ENCODE measurements at regions not wholly inside any gene's neighbourhood (a gene's known extent, or its start where the extent isn't known, plus 50 kb on each side); places are given as distances from the start of the nearest gene placed in this dataset.

DNA sequence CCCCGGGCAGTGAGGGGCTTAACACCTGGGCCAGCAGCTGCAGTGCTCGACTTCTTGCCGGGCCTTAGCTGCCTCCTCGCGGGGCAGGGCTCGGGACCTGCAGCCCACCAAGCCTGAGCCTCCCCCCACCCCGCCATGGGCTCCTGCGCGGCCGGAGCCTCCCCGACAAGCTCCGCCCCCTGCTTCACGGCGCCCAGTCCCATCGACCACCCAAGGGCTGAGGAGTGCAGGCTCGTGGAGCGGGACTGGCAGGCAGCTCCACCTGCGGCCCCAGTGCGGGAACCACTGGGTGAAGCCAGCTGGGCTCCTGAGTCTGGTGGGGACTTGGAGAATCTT is 67.8 kb upstream of the NR5A2 start:
- TF ChIP-seq, protein P1, sequence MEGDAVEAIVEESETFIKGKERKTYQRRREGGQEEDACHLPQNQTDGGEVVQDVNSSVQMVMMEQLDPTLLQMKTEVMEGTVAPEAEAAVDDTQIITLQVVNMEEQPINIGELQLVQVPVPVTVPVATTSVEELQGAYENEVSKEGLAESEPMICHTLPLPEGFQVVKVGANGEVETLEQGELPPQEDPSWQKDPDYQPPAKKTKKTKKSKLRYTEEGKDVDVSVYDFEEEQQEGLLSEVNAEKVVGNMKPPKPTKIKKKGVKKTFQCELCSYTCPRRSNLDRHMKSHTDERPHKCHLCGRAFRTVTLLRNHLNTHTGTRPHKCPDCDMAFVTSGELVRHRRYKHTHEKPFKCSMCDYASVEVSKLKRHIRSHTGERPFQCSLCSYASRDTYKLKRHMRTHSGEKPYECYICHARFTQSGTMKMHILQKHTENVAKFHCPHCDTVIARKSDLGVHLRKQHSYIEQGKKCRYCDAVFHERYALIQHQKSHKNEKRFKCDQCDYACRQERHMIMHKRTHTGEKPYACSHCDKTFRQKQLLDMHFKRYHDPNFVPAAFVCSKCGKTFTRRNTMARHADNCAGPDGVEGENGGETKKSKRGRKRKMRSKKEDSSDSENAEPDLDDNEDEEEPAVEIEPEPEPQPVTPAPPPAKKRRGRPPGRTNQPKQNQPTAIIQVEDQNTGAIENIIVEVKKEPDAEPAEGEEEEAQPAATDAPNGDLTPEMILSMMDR (IDR thresholded peaks at IDR 0.05; ENCODE audit: poor library complexity, severe bottlenecking) = no peak
- ATAC-seq (ENCODE audit: low read depth) = no peak
- no peak for DNase-seq (ENCODE audit: low spot score)
- Histone ChIP-seq H3K9me3 (ENCODE audit: severe bottlenecking) (no peaks in the 10 kb centered on the region), H3K4me1 (ENCODE audit: insufficient read depth, poor library complexity, severe bottlenecking) (no peaks in the 10 kb centered on the region), H3K4me3 (ENCODE audit: severe bottlenecking) (no peak overlapping the region), H3K27ac (ENCODE audit: poor library complexity, severe bottlenecking) (no peak overlapping the region), H3K36me3 (ENCODE audit: low read depth) (no peaks in the 10 kb centered on the region), H3K27me3 (ENCODE audit: insufficient read depth, poor library complexity, severe bottlenecking) (no peaks in the 10 kb centered on the region)

DNA sequence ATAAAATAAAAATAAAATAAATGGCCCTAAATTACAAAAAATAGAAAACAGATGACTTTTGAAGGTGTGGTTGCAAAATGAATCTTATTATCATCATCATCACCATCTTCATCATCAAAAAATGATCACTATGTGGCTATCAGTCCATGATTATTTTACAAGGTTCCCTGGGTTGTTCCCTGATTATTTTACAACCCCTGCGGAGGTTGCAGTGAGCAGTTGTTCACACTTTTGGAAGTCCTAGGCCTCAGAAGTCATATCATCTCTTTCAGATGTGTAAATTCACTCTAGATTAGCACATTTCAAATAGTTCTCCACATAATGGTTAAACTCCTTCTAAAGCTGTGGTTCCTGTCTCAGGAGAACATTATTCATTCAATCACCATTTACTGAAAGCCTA is 57.4 kb upstream of the NR5A2 start:
- no peaks in the 10 kb centered on the region for H3K4me1 ChIP-seq (ENCODE audit: insufficient read depth, poor library complexity, severe bottlenecking)
- ATAC-seq (ENCODE audit: low read depth) (no peak), DNase-seq (ENCODE audit: low spot score) (no peak)
- H3K27ac ChIP-seq (ENCODE audit: poor library complexity, severe bottlenecking) = no peak overlapping the region
- TF ChIP-seq, protein P1 (IDR thresholded peaks at IDR 0.05; ENCODE audit: poor library complexity, severe bottlenecking) = no peak
- no peaks in the 10 kb centered on the region for H3K9me3 ChIP-seq (ENCODE audit: severe bottlenecking)
- no peak overlapping the region for H3K4me3 ChIP-seq (ENCODE audit: severe bottlenecking)
- H3K27me3 ChIP-seq (ENCODE audit: insufficient read depth, poor library complexity, severe bottlenecking) = no peaks in the 10 kb centered on the region
- no peaks in the 10 kb centered on the region for H3K36me3 ChIP-seq (ENCODE audit: low read depth)

DNA sequence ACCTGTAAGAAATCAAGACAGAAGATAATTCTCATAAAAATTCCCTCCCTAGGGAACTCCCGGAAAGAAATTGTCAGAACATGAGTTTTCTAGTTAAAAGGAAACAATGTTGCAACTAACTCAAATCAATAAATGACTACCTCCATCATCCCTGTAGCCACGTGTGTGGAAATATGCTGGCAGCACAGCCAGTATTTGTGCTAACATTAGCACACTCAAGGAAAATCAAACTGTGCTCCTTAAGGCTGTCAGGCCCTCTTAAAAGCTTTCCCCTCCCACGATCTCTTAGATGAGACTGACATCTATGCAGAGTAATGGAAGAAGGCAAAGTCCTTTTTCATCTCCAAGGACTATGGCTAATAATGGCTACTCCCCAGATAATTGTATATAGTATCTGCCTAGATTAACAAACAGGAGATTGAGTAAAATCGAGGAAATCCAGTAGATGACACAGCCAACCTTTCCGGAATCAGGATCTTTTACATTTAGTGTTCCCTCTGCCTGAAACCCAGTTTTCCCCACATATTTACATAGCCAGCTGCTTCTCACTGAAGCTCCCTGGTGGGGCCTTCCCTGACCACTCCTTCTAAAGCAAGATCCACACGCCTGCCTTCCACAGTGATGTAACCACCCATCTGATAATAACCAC is 50.9 kb upstream of the NR5A2 start:
- Histone ChIP-seq H3K4me3 (ENCODE audit: severe bottlenecking) (no peak overlapping the region), H3K27ac (ENCODE audit: poor library complexity, severe bottlenecking) (no peak overlapping the region), H3K9me3 (ENCODE audit: severe bottlenecking) (no peaks in the 10 kb centered on the region), H3K27me3 (ENCODE audit: insufficient read depth, poor library complexity, severe bottlenecking) (no peaks in the 10 kb centered on the region), H3K4me1 (ENCODE audit: insufficient read depth, poor library complexity, severe bottlenecking) (no peaks in the 10 kb centered on the region), H3K36me3 (ENCODE audit: low read depth) (no peaks in the 10 kb centered on the region)
- no peak for ATAC-seq (ENCODE audit: low read depth)
- DNase-seq (ENCODE audit: low spot score) = no peak
- TF ChIP-seq, protein P1 (IDR thresholded peaks at IDR 0.05; ENCODE audit: poor library complexity, severe bottlenecking) = no peak
